Mesenteric fat pad (tissue), 1 donor: ENCODE measurements at regions not wholly inside any gene's neighbourhood (a gene's known extent, or its start where the extent isn't known, plus 50 kb on each side); places are given as distances from the start of the nearest gene placed in this dataset.

Experiments used
- DNase-seq: peaks from one replicate; pipeline ENCODE4 v3.0.0-alpha.2; 2020; ENCODE audit warnings: low spot score
- donor health status: DM: yes; HTN: yes; CAD: no.

DNA sequence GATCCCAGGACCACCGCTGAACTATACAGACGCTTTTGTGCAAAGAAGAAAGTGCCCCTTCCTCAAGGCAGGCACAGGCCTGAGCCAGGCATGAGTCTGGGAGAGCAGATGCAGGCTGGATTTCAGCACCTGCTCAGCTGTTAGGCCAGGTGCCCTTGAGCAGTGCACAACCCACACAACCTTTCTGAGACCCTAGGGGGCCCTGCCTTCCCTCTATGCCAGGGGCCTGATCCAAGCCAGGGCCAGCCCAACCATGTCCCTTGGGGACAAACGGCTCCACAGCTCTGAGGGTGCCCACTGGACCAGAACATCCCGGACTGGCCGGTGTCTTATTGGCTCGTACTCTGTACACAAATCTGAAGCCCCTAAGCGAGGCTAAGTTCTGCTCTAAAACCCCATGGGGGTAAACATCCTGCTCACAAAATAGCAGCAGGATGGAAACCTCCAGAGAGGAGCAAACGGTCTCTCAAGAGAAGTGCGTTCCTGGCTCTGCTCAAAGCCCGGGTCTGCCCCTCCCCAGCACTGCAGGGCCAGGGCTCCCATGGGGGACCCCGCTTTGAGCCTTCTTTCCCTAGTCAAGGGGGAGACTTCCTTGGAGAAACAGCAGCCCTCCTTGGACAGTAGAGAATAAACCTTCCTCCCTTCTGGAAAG, 275.1 kb downstream of the NPHP4 start:
- peak; percentile 71 for DNase-seq

DNA sequence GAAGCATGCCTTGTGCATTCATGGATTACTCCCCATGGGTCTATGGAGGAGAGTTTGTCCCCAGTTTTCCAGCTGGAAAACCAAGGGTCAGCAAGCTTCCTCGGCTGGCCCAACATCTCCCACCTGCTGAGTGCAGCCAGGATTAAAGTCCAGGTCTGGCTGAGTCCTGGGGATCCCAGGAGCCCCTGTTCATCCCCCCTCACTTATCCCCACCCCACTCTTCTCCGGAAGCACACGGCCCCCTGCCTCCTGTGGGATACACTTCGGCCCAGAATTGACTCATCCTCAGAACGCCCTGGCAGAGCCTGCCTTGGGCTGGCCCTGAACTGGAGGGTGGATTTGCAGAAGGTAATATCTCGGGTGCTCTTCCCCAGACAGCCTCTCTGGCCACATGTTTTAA, 276.1 kb downstream of the NPHP4 start:
- DNase-seq, result peak; percentile 43

GRCh38 chr1:5713101-5714010, 278.9 kb downstream of the NPHP4 start:
- DNase-seq, result peak; percentile 68

DNA sequence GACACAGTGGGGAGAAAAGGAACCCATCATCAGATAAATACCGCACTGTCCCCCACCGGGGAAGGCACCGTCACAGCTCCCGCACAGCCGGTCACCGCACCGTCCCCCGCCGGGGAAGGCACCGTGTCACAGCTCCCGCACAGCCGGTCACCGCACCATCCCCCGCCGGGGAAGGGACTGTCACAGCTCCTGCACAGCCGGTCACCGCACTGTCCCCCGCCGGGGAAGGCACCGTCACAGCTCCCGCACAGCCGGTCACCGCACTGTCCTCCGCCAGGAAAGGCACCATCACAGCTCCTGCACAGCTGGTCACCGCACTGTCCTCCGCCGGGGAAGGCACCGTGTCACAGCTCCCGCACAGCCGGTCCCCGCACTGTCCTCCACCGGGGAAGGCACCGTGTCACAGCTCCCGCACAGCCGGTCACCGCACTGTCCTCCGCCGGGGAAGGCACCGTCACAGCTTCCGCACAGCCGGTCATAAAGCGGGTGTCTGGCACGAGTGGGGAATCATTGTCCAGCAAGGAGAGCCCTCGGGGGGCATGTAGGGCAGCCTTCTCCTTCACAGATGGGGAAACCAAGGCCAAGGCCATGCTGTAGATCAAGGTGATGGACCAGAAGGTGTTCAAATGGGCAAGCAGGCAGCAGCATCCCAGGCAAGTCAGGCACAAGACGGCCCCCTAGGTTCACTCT, 280.1 kb downstream of the NPHP4 start:
- peak; percentile 81 for DNase-seq

GRCh38 chr1:5711079-5711478, 281.1 kb downstream of the NPHP4 start:
- DNase-seq, result peak; percentile 39

DNA sequence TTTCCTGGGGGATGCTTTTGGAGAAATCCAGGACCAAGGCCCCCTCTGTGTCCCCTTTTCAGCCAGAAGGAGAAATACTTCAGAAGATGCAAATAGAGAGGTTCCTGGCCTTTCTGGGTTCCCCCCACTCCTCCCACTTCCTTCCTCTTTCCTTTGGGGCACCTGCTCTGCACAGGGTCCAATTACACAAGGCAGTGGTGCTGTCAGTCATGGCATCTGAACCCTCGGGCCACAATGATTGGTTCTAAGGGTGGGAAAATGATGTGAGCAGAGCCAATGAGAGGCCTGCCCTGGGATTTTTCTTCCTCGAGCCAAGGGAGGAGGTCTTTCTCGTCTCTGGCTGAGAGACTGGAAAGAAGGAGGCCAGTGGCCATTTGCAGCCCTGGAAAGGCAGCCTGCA, 282.2 kb downstream of the NPHP4 start:
- peak; percentile 83 for DNase-seq

- DNase-seq, result peak; percentile 53
These were observed 282.7 kb downstream of the NPHP4 start for GRCh38 chr1:5709461-5709975.

DNA sequence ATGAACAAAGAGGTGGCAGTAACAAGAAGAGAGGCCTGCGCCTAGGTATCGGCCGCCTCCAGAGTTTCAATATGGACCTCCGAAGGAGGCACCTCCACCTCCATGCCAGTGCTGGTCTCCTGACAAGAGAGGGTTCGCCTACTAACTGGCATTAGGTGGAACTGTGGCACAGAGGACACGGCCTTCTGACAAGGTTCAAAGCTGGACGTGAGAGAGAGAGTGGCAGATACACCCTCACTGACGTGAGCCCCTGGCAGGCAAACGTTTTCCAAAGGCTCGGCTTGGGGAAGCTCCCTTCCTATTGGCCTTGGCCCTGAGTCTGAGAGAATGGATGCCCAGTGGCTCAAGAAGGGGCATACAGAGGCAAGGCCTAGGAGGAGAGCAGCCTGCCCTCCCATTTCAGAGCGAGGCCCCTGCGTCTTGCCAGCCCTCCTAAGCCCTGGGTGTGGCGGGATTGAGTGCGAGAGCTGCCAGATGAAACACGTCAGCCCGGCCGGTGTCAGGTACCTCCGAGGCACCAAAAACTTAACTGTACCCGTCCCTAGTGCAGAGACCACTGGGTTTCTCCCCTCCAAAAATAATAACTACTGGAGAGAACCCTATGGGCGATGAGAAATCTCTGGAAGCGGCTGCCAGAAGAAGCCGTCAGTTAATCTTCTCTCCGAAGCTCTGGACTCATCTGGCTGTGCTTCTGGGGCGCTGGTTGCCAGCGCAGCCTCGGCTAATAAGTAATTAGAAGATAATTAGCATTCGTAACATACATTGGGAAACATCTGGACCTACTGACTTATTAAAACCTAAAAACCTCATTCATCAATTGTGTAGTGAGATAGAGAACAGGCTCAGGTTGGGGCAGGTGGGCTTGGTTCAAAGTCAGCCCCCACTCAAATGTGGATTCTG, 283.6 kb downstream of the NPHP4 start:
- peak; percentile 72 for DNase-seq

DNA sequence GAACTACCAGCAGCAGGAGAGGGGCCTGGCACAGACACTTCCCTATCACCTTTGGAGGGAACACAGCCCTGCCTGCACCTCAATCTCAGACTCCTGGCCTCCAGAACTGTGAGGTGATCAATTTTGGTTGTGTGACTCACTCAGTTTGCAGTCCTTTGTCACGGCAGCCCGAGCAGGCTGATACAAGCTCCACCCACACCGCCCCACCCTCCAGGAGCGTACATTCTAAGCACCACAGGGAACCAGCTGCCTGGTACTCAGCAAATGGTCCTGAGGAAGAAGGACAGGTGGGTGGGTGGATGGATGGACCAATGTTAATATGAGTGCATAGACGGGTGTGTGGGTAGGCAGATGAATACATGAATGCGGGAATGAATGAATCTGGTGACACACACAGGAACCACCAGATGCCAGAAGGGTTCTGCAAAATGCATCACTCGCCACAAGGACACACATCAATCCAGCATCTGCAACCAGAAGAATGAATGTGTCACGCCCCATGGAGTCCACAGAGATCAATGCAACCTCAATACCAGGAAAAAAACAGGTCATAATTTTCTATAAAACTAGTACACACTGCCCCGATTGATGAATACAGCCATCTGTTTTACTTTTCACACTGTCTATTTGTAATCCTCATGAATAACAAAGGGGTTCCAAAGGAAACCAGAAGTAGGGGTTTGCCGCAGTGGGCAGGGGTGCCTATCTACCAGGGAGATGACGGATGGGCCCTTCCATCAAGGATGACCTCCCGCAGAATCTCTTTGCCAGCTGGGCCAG, 284.5 kb downstream of the NPHP4 start:
- peak; percentile 39 for DNase-seq

- peak; percentile 8 for DNase-seq
These were observed 286.0 kb downstream of the NPHP4 start for GRCh38 chr1:5706239-5706638.

GRCh38 chr1:5705751-5706150, 286.5 kb downstream of the NPHP4 start:
- DNase-seq, result peak; percentile 75

- DNase-seq, result peak; percentile 55
These were observed 287.4 kb downstream of the NPHP4 start for GRCh38 chr1:5704561-5705514.

GRCh38 chr1:5701642-5702041, 290.6 kb downstream of the NPHP4 start:
- DNase-seq, result no peak

GRCh38 chr1:5693568-5693967, 298.7 kb downstream of the NPHP4 start:
- no peak for DNase-seq

- DNase-seq, result peak; percentile 55
These were observed 299.6 kb downstream of the NPHP4 start for GRCh38 chr1:5692664-5693063.

GRCh38 chr1:5691795-5692509, 300.3 kb downstream of the NPHP4 start:
- DNase-seq, result peak; percentile 37

GRCh38 chr1:5690898-5691297, 301.3 kb downstream of the NPHP4 start:
- DNase-seq, result peak; percentile 72

DNA sequence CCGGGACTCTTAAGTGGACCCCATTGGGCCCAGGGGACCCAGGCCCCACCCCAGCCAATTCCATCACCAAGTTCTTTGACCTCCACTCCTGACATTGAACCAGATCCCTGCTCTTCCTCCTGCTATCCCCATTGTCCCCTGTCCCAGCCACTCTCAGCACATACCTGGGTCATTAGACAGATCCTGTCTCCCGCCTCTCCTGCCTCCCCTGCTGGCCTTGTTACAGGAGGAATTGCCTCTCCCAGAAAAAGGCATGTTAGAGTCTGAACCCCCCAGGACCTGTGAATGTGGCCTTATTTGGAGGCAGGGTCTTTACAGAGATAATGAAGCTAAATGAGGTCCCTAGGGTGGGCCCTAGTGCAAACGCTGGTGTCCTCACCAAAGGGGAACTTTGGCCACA, 301.9 kb downstream of the NPHP4 start:
- peak; percentile 35 for DNase-seq
